ENCODE measurements at regions not wholly inside any gene's neighbourhood (a gene's known extent, or its start where the extent isn't known, plus 50 kb on each side); places are given as distances from the start of the nearest gene placed in this dataset.

GRCh38 chr2:128392207-128392606 is 73.5 kb upstream of the HS6ST1 start:
- no peak for TF ChIP-seq POLR2A (IDR thresholded peaks at IDR 0.05)
- TF ChIP-seq, protein P1, sequence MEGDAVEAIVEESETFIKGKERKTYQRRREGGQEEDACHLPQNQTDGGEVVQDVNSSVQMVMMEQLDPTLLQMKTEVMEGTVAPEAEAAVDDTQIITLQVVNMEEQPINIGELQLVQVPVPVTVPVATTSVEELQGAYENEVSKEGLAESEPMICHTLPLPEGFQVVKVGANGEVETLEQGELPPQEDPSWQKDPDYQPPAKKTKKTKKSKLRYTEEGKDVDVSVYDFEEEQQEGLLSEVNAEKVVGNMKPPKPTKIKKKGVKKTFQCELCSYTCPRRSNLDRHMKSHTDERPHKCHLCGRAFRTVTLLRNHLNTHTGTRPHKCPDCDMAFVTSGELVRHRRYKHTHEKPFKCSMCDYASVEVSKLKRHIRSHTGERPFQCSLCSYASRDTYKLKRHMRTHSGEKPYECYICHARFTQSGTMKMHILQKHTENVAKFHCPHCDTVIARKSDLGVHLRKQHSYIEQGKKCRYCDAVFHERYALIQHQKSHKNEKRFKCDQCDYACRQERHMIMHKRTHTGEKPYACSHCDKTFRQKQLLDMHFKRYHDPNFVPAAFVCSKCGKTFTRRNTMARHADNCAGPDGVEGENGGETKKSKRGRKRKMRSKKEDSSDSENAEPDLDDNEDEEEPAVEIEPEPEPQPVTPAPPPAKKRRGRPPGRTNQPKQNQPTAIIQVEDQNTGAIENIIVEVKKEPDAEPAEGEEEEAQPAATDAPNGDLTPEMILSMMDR (IDR thresholded peaks at IDR 0.05) = no peak
